ENCODE measurements at regions not wholly inside any gene's neighbourhood (a gene's known extent, or its start where the extent isn't known, plus 50 kb on each side); places are given as distances from the start of the nearest gene placed in this dataset.

DNA sequence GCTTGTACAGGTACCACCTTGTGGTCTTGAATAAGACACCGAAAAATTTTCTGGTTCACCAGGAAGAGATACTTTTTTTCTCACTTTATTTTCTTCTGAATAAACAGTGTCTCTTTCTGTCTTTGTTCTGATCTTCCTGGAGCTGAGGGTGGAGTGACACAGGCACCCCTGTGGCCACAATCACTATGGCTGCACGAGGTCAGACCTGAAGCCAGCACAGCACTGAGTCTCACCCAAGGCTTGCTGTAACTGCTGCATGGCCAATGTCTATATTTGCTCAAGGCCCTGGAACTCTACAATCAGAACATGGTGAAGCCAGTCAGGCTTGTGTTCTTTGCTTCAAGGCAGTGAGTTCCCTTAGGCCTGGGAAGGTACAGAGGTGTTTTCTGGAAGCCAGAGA, 87.2 kb downstream of the GPR174 start:
- no peak overlapping the region for H3K4me3 ChIP-seq
- no peaks in the 10 kb centered on the region for H3K9me3 ChIP-seq
- H3K36me3 ChIP-seq, result no peaks in the 10 kb centered on the region
- TF ChIP-seq POLR2A (IDR thresholded peaks at IDR 0.05), result no peak
- TF ChIP-seq, protein P1, sequence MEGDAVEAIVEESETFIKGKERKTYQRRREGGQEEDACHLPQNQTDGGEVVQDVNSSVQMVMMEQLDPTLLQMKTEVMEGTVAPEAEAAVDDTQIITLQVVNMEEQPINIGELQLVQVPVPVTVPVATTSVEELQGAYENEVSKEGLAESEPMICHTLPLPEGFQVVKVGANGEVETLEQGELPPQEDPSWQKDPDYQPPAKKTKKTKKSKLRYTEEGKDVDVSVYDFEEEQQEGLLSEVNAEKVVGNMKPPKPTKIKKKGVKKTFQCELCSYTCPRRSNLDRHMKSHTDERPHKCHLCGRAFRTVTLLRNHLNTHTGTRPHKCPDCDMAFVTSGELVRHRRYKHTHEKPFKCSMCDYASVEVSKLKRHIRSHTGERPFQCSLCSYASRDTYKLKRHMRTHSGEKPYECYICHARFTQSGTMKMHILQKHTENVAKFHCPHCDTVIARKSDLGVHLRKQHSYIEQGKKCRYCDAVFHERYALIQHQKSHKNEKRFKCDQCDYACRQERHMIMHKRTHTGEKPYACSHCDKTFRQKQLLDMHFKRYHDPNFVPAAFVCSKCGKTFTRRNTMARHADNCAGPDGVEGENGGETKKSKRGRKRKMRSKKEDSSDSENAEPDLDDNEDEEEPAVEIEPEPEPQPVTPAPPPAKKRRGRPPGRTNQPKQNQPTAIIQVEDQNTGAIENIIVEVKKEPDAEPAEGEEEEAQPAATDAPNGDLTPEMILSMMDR (IDR thresholded peaks at IDR 0.05), result no peak
- H3K4me1 ChIP-seq, result no peaks in the 10 kb centered on the region
- H3K27me3 ChIP-seq, result no peaks in the 10 kb centered on the region
- no peak for DNase-seq
- no peak overlapping the region for H3K27ac ChIP-seq
